ENCODE measurements at regions not wholly inside any gene's neighbourhood (a gene's known extent, or its start where the extent isn't known, plus 50 kb on each side); places are given as distances from the start of the nearest gene placed in this dataset.

DNA sequence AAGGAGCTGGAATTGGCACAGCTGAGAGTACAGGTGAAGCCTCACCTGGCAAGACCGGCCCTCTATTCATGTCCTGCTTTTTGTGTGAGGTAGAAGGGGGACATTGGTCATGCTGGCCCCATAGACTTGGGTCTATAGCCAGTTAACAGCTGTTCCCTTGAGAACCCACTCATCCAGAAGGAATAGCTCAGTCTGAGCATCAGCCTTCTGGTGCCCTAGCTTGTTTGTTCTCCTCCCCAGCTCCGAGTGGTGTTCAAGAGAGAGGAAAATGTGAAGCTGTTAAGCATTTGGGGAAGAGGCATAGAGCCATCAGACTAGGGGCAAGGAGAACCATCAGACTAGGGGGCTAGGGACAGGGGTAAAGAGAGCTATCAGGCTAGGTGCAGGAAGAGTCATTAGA is 290.9 kb downstream of the SIPA1L2 start:
- no peak for ATAC-seq
- CTCF ChIA-PET, result no interaction called here
- H3K36me3 Mint-ChIP-seq, result peaks cover 5% of the 10 kb centered on the region

More for the DNA sequence above, 290.9 kb downstream of the SIPA1L2 start:
- no peak overlapping the region for H3K4me3 Mint-ChIP-seq
- H3K27me3 Mint-ChIP-seq (ENCODE audit: low read depth), result peaks cover 40% of the 10 kb centered on the region
- peaks cover 7% of the 10 kb centered on the region for H3K9me3 Mint-ChIP-seq
- TF ChIP-seq ZNF263 (CRISPR knock-in tag; IDR thresholded peaks at IDR 0.05; ENCODE audit: low read depth) (no peak), ZNF671 (CRISPR knock-in tag; IDR thresholded peaks at IDR 0.05) (no peak), ZBTB21 (CRISPR knock-in tag; IDR thresholded peaks at IDR 0.05; ENCODE audit: borderline replicate concordance) (no peak), FOXJ3 (CRISPR knock-in tag; IDR thresholded peaks at IDR 0.05; ENCODE audit: borderline replicate concordance) (no peak), ZNF396 (CRISPR knock-in tag; IDR thresholded peaks at IDR 0.05; ENCODE audit: borderline replicate concordance) (no peak), ESRRA (CRISPR knock-in tag; IDR thresholded peaks at IDR 0.05; ENCODE audit: borderline replicate concordance) (no peak), SMAD3 (CRISPR knock-in tag; IDR thresholded peaks at IDR 0.05; ENCODE audit: borderline replicate concordance) (no peak)
- TF ChIP-seq, protein P1, sequence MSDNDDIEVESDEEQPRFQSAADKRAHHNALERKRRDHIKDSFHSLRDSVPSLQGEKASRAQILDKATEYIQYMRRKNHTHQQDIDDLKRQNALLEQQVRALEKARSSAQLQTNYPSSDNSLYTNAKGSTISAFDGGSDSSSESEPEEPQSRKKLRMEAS (CRISPR knock-in tag; IDR thresholded peaks at IDR 0.05), result no peak
- TF ChIP-seq, protein P2, sequence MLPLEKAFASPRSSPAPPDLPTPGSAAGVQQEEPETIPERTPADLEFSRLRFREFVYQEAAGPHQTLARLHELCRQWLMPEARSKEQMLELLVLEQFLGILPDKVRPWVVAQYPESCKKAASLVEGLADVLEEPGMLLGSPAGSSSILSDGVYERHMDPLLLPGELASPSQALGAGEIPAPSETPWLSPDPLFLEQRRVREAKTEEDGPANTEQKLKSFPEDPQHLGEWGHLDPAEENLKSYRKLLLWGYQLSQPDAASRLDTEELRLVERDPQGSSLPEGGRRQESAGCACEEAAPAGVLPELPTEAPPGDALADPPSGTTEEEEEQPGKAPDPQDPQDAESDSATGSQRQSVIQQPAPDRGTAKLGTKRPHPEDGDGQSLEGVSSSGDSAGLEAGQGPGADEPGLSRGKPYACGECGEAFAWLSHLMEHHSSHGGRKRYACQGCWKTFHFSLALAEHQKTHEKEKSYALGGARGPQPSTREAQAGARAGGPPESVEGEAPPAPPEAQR (CRISPR knock-in tag; IDR thresholded peaks at IDR 0.05), result no peak
- TF ChIP-seq, protein P3, sequence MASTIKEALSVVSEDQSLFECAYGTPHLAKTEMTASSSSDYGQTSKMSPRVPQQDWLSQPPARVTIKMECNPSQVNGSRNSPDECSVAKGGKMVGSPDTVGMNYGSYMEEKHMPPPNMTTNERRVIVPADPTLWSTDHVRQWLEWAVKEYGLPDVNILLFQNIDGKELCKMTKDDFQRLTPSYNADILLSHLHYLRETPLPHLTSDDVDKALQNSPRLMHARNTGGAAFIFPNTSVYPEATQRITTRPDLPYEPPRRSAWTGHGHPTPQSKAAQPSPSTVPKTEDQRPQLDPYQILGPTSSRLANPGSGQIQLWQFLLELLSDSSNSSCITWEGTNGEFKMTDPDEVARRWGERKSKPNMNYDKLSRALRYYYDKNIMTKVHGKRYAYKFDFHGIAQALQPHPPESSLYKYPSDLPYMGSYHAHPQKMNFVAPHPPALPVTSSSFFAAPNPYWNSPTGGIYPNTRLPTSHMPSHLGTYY (CRISPR knock-in tag; IDR thresholded peaks at IDR 0.05), result no peak
- TF ChIP-seq, protein P4, sequence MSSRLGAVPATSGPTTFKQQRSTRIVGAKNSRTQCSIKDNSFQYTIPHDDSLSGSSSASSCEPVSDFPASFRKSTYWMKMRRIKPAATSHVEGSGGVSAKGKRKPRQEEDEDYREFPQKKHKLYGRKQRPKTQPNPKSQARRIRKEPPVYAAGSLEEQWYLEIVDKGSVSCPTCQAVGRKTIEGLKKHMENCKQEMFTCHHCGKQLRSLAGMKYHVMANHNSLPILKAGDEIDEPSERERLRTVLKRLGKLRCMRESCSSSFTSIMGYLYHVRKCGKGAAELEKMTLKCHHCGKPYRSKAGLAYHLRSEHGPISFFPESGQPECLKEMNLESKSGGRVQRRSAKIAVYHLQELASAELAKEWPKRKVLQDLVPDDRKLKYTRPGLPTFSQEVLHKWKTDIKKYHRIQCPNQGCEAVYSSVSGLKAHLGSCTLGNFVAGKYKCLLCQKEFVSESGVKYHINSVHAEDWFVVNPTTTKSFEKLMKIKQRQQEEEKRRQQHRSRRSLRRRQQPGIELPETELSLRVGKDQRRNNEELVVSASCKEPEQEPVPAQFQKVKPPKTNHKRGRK (CRISPR knock-in tag; IDR thresholded peaks at IDR 0.05; ENCODE audit: borderline replicate concordance), result no peak
- TF ChIP-seq, protein P5, sequence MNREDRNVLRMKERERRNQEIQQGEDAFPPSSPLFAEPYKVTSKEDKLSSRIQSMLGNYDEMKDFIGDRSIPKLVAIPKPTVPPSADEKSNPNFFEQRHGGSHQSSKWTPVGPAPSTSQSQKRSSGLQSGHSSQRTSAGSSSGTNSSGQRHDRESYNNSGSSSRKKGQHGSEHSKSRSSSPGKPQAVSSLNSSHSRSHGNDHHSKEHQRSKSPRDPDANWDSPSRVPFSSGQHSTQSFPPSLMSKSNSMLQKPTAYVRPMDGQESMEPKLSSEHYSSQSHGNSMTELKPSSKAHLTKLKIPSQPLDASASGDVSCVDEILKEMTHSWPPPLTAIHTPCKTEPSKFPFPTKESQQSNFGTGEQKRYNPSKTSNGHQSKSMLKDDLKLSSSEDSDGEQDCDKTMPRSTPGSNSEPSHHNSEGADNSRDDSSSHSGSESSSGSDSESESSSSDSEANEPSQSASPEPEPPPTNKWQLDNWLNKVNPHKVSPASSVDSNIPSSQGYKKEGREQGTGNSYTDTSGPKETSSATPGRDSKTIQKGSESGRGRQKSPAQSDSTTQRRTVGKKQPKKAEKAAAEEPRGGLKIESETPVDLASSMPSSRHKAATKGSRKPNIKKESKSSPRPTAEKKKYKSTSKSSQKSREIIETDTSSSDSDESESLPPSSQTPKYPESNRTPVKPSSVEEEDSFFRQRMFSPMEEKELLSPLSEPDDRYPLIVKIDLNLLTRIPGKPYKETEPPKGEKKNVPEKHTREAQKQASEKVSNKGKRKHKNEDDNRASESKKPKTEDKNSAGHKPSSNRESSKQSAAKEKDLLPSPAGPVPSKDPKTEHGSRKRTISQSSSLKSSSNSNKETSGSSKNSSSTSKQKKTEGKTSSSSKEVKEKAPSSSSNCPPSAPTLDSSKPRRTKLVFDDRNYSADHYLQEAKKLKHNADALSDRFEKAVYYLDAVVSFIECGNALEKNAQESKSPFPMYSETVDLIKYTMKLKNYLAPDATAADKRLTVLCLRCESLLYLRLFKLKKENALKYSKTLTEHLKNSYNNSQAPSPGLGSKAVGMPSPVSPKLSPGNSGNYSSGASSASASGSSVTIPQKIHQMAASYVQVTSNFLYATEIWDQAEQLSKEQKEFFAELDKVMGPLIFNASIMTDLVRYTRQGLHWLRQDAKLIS (CRISPR knock-in tag; IDR thresholded peaks at IDR 0.05; ENCODE audit: borderline replicate concordance), result no peak
- TF ChIP-seq, protein P6, sequence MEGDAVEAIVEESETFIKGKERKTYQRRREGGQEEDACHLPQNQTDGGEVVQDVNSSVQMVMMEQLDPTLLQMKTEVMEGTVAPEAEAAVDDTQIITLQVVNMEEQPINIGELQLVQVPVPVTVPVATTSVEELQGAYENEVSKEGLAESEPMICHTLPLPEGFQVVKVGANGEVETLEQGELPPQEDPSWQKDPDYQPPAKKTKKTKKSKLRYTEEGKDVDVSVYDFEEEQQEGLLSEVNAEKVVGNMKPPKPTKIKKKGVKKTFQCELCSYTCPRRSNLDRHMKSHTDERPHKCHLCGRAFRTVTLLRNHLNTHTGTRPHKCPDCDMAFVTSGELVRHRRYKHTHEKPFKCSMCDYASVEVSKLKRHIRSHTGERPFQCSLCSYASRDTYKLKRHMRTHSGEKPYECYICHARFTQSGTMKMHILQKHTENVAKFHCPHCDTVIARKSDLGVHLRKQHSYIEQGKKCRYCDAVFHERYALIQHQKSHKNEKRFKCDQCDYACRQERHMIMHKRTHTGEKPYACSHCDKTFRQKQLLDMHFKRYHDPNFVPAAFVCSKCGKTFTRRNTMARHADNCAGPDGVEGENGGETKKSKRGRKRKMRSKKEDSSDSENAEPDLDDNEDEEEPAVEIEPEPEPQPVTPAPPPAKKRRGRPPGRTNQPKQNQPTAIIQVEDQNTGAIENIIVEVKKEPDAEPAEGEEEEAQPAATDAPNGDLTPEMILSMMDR (IDR thresholded peaks at IDR 0.05), result no peak
- TF ChIP-seq, protein P7, sequence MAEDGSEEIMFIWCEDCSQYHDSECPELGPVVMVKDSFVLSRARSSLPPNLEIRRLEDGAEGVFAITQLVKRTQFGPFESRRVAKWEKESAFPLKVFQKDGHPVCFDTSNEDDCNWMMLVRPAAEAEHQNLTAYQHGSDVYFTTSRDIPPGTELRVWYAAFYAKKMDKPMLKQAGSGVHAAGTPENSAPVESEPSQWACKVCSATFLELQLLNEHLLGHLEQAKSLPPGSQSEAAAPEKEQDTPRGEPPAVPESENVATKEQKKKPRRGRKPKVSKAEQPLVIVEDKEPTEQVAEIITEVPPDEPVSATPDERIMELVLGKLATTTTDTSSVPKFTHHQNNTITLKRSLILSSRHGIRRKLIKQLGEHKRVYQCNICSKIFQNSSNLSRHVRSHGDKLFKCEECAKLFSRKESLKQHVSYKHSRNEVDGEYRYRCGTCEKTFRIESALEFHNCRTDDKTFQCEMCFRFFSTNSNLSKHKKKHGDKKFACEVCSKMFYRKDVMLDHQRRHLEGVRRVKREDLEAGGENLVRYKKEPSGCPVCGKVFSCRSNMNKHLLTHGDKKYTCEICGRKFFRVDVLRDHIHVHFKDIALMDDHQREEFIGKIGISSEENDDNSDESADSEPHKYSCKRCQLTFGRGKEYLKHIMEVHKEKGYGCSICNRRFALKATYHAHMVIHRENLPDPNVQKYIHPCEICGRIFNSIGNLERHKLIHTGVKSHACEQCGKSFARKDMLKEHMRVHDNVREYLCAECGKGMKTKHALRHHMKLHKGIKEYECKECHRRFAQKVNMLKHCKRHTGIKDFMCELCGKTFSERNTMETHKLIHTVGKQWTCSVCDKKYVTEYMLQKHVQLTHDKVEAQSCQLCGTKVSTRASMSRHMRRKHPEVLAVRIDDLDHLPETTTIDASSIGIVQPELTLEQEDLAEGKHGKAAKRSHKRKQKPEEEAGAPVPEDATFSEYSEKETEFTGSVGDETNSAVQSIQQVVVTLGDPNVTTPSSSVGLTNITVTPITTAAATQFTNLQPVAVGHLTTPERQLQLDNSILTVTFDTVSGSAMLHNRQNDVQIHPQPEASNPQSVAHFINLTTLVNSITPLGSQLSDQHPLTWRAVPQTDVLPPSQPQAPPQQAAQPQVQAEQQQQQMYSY (CRISPR knock-in tag; IDR thresholded peaks at IDR 0.05), result no peak
- TF ChIP-seq, protein P8, sequence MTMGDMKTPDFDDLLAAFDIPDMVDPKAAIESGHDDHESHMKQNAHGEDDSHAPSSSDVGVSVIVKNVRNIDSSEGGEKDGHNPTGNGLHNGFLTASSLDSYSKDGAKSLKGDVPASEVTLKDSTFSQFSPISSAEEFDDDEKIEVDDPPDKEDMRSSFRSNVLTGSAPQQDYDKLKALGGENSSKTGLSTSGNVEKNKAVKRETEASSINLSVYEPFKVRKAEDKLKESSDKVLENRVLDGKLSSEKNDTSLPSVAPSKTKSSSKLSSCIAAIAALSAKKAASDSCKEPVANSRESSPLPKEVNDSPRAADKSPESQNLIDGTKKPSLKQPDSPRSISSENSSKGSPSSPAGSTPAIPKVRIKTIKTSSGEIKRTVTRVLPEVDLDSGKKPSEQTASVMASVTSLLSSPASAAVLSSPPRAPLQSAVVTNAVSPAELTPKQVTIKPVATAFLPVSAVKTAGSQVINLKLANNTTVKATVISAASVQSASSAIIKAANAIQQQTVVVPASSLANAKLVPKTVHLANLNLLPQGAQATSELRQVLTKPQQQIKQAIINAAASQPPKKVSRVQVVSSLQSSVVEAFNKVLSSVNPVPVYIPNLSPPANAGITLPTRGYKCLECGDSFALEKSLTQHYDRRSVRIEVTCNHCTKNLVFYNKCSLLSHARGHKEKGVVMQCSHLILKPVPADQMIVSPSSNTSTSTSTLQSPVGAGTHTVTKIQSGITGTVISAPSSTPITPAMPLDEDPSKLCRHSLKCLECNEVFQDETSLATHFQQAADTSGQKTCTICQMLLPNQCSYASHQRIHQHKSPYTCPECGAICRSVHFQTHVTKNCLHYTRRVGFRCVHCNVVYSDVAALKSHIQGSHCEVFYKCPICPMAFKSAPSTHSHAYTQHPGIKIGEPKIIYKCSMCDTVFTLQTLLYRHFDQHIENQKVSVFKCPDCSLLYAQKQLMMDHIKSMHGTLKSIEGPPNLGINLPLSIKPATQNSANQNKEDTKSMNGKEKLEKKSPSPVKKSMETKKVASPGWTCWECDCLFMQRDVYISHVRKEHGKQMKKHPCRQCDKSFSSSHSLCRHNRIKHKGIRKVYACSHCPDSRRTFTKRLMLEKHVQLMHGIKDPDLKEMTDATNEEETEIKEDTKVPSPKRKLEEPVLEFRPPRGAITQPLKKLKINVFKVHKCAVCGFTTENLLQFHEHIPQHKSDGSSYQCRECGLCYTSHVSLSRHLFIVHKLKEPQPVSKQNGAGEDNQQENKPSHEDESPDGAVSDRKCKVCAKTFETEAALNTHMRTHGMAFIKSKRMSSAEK (CRISPR knock-in tag; IDR thresholded peaks at IDR 0.05; ENCODE audit: borderline replicate concordance), result no peak
- DNase-seq (ENCODE audit: low spot score), result no peak
- no peak overlapping the region for H3K27ac Mint-ChIP-seq
- POLR2A ChIA-PET, result no interaction called here
- H3K4me1 Mint-ChIP-seq, result no peaks in the 10 kb centered on the region
